AG04450 (cell line): ENCODE measurements at regions not wholly inside any gene's neighbourhood (a gene's known extent, or its start where the extent isn't known, plus 50 kb on each side); places are given as distances from the start of the nearest gene placed in this dataset.

Experiments
- CTCF ChIA-PET: fragments of 300-600, 350-600 bp; formaldehyde crosslinking; extraction: SDS; loops from one replicate; lab custom pipeline; 2022; ENCODE audit warnings: antibody characterized with exemption, inconsistent platforms; lab: Charles Lee
- POLR2A ChIA-PET: fragments of 350-600 bp; formaldehyde crosslinking; extraction: SDS; loops from one replicate; lab custom pipeline; 2021; ENCODE audit warnings: antibody characterized with exemption, inconsistent platforms; lab: Yijun Ruan, JAX
- DNase-seq: peaks from one replicate; pipeline ENCODE4 v3.0.0-alpha.2; 2011; ENCODE audit warnings: low read depth, low spot score
- H3K27ac ChIP-seq: one replicate; pipeline ENCODE4 v1.5.1; 2012; ENCODE audit warnings: low read depth, low read length, control low read depth
- H3K27me3 ChIP-seq: one replicate; pipeline ENCODE4 v1.6.0; 2012; ENCODE audit warnings: low read length; ENCODE audit not compliant: control insufficient read depth, insufficient read depth
- H3K4me3 ChIP-seq: 2 replicates; pipeline ENCODE4 v1.5.1; 2011; ENCODE audit warnings: mild to moderate bottlenecking, low read depth, low read length, control low read depth
- H3K9me3 ChIP-seq: 2 replicates; pipeline ENCODE4 v1.5.1; 2012; ENCODE audit warnings: low read length; ENCODE audit not compliant: control insufficient read depth, insufficient read depth
- CTCF ChIP-seq: IDR thresholded peaks from 2 replicates; pipeline ENCODE4 v1.5.1; 2011; ENCODE audit warnings: low read depth, low read length, control low read depth, inconsistent platforms

GRCh38 chr15:91704343-91704742 lies 149.2 kb upstream of the SLCO3A1 start:
- POLR2A ChIA-PET, result no interaction called here
- no peak for TF ChIP-seq CTCF

GRCh38 chr15:91706322-91707032 lies 147.0 kb upstream of the SLCO3A1 start:
- TF ChIP-seq CTCF, result peak; percentile 94
- H3K4me3 ChIP-seq, result no peak overlapping the region
- CTCF ChIA-PET, result interaction anchor here (0.6 to 4.5 kb wide), 60 partner anchors 10 to 408 kb away, joined by 3 to 64 read pairs (median 4); partner anchors contain the start of gene SLCO3A1
- H3K27ac ChIP-seq, result no peak overlapping the region
- H3K27me3 ChIP-seq, result peaks cover 2% of the 10 kb centered on the region
- H3K9me3 ChIP-seq, result no peaks in the 10 kb centered on the region
- POLR2A ChIA-PET, result no interaction called here
- peak; percentile 36 for DNase-seq

More at GRCh38 chr15:91704343-91704742, 149.2 kb upstream of the SLCO3A1 start:
- Histone ChIP-seq H3K27me3 (peaks cover 2% of the 10 kb centered on the region), H3K4me3 (no peak overlapping the region), H3K9me3 (no peaks in the 10 kb centered on the region), H3K27ac (no peak overlapping the region)
- DNase-seq, result no peak
- CTCF ChIA-PET, result interaction anchor here (1.3 to 4.5 kb wide), 4 partner anchors 278 to 401 kb away, joined by 5 to 45 read pairs (median 8); no protein-coding TSS in a partner anchor

GRCh38 chr15:91710080-91710698 lies 143.3 kb upstream of the SLCO3A1 start:
- Histone ChIP-seq H3K4me3 (no peak overlapping the region), H3K27ac (no peak overlapping the region), H3K9me3 (no peaks in the 10 kb centered on the region), H3K27me3 (peaks cover 2% of the 10 kb centered on the region)
- CTCF ChIA-PET, result no interaction called here
- TF ChIP-seq CTCF, result no peak
- no peak for DNase-seq
- POLR2A ChIA-PET, result no interaction called here

GRCh38 chr15:91711384-91712033 lies 142.0 kb upstream of the SLCO3A1 start:
- CTCF ChIA-PET, result no interaction called here
- H3K4me3 ChIP-seq, result no peak overlapping the region
- TF ChIP-seq CTCF, result no peak
- peaks cover 2% of the 10 kb centered on the region for H3K27me3 ChIP-seq
- H3K27ac ChIP-seq, result no peak overlapping the region
- no peak for DNase-seq
- no peaks in the 10 kb centered on the region for H3K9me3 ChIP-seq
- POLR2A ChIA-PET, result no interaction called here
